ENCODE measurements at regions not wholly inside any gene's neighbourhood (a gene's known extent, or its start where the extent isn't known, plus 50 kb on each side); places are given as distances from the start of the nearest gene placed in this dataset.

GRCh38 chr6:44511126-44511525 lies 123.6 kb downstream of the CDC5L start:
- intact Hi-C loops (cut with micrococcal nuclease; ENCODE audit: unreplicated experiment) (no loop called here), in situ Hi-C loops (cut with HindIII; ENCODE audit: low pct_unique_long_range_greater_than_20kb, low sequenced_read_pairs) (no loop called here)
- TF ChIP-seq REST (IDR thresholded peaks at IDR 0.05; ENCODE audit: insufficient read depth in 1 of 2, low read depth in 2 of 2, low read length in 1 of 2) (no peak), CTCF (IDR thresholded peaks at IDR 0.05) (no peak), POLR2AphosphoS5 (IDR thresholded peaks at IDR 0.05; ENCODE audit: low read depth, low read length) (no peak), SIN3A (IDR thresholded peaks at IDR 0.05; ENCODE audit: borderline replicate concordance, insufficient read depth, low read depth, low read length) (no peak), TCF7L2 (IDR thresholded peaks at IDR 0.05; ENCODE audit: low read depth, low read length) (no peak)
- Histone ChIP-seq H3K4me3 (ENCODE audit: low read depth in 2 of 2, low read length in 2 of 2) (no peak overlapping the region), H3K27me3 (ENCODE audit: control insufficient read depth, insufficient read depth, low read length) (no peaks in the 10 kb centered on the region; the same call in 1 of the 2 replicates), H3K4me1 (ENCODE audit: control insufficient read depth, insufficient read depth, low read length) (no peaks in the 10 kb centered on the region), H3K27ac (ENCODE audit: low read length) (no peak overlapping the region), H3K36me3 (ENCODE audit: control insufficient read depth, insufficient read depth, low read length) (no peaks in the 10 kb centered on the region), H3K9me3 (ENCODE audit: control insufficient read depth, insufficient read depth, low read depth, low read length) (no peaks in the 10 kb centered on the region)
- ChIA-PET CTCF (no interaction called here), POLR2A (no interaction called here)
- BruUV-seq (replicated peaks): no TSS peak
- no peak for ATAC-seq
- no peak for DNase-seq (ENCODE audit: low read depth, low spot score)

GRCh38 chr6:44512868-44513741 lies 125.6 kb downstream of the CDC5L start:
- TF ChIP-seq CTCF (IDR thresholded peaks at IDR 0.05): no peak
- no peak for TF ChIP-seq SIN3A (IDR thresholded peaks at IDR 0.05; ENCODE audit: borderline replicate concordance, insufficient read depth, low read depth, low read length)
- TF ChIP-seq TCF7L2 (IDR thresholded peaks at IDR 0.05; ENCODE audit: low read depth, low read length): no peak
- no peak for TF ChIP-seq REST (IDR thresholded peaks at IDR 0.05; ENCODE audit: insufficient read depth in 1 of 2, low read depth in 2 of 2, low read length in 1 of 2)
- TF ChIP-seq POLR2AphosphoS5 (IDR thresholded peaks at IDR 0.05; ENCODE audit: low read depth, low read length): no peak
- Histone ChIP-seq H3K27me3 (ENCODE audit: control insufficient read depth, insufficient read depth, low read length) (no peaks in the 10 kb centered on the region; the same call in 1 of the 2 replicates), H3K9me3 (ENCODE audit: control insufficient read depth, insufficient read depth, low read depth, low read length) (no peaks in the 10 kb centered on the region), H3K27ac (ENCODE audit: low read length) (no peak overlapping the region), H3K4me1 (ENCODE audit: control insufficient read depth, insufficient read depth, low read length) (no peaks in the 10 kb centered on the region), H3K4me3 (ENCODE audit: low read depth in 2 of 2, low read length in 2 of 2) (no peak overlapping the region), H3K36me3 (ENCODE audit: control insufficient read depth, insufficient read depth, low read length) (no peaks in the 10 kb centered on the region)
- ChIA-PET CTCF (no interaction called here), POLR2A (no interaction called here)
- ATAC-seq (no peak), DNase-seq (ENCODE audit: low read depth, low spot score) (no peak)
- intact Hi-C loops (cut with micrococcal nuclease; ENCODE audit: unreplicated experiment): no loop called here
- BruUV-seq (replicated peaks): no TSS peak
- in situ Hi-C loops (cut with HindIII; ENCODE audit: low pct_unique_long_range_greater_than_20kb, low sequenced_read_pairs): no loop called here
